ENCODE measurements at regions not wholly inside any gene's neighbourhood (a gene's known extent, or its start where the extent isn't known, plus 50 kb on each side); places are given as distances from the start of the nearest gene placed in this dataset.

GRCh38 chr6:130676773-130677144, 150.4 kb upstream of the SMLR1 start:
- no peak for TF ChIP-seq POLR2H (tag; IDR thresholded peaks at IDR 0.05; ENCODE audit: low read depth)
- TF ChIP-seq FOSL1 (tag; conservative IDR thresholded peaks at IDR 0.05), result no peak
- TF ChIP-seq ZNF140 (CRISPR knock-in tag; IDR thresholded peaks at IDR 0.05), result no peak
